Peyer's patch (tissue), 4 donors: ENCODE measurements at regions not wholly inside any gene's neighbourhood (a gene's known extent, or its start where the extent isn't known, plus 50 kb on each side); places are given as distances from the start of the nearest gene placed in this dataset.

Experiments used
- CTCF ChIP-seq, 6 experiments: fragments of 450-650 bp in 4 of 6; fragments of 200-600 bp in 2 of 6; sonication (generic) in 1 of 6; IDR thresholded peaks; one replicate each; pipeline ENCODE4 v1.5.1; 2017 to 2019; ENCODE audit warnings: antibody characterized with exemption in 6 of 6, mild to moderate bottlenecking in 3 of 6, moderate library complexity in 1 of 6
- POLR2A ChIP-seq, 2 donors: fragments of 450-650 bp; IDR thresholded peaks; one replicate each; pipeline ENCODE4 v1.5.1; 2017; ENCODE audit warnings: antibody characterized with exemption in 2 of 2, mild to moderate bottlenecking in 2 of 2, moderate library complexity in 2 of 2

GRCh38 chr5:33231935-33232334 is 208.8 kb upstream of the TARS1 start:
- TF ChIP-seq POLR2A (IDR thresholded peaks at IDR 0.05) (no peak), CTCF (IDR thresholded peaks at IDR 0.05) (no peak)
